ENCODE measurements at regions not wholly inside any gene's neighbourhood (a gene's known extent, or its start where the extent isn't known, plus 50 kb on each side); places are given as distances from the start of the nearest gene placed in this dataset.

DNA sequence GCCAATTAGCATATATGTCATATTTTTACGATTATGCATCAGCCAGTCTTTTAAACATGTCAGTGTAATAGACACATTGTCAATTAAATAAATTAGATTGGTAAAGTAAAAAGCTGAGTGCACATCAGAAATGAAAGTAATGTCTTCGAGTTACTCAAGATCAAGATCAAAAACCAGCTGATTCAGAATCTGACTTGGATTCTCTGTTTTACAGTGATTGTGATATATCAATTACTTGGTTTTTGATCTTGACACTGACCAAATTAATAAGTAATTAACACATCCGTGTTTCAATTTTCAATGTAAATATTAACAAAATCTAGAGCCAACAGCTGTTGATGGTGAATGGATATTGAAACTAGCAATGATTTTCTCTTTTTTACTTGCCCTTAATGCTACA, 311.6 kb downstream of the PDGFC start:
- TF ChIP-seq POLR2A (IDR thresholded peaks at IDR 0.05; ENCODE audit: low read length) = no peak
- TF ChIP-seq GATA1 (IDR thresholded peaks at IDR 0.05; ENCODE audit: low read depth, low read length) = no peak
